GM18517 (cell line): ENCODE measurements at regions not wholly inside any gene's neighbourhood (a gene's known extent, or its start where the extent isn't known, plus 50 kb on each side); places are given as distances from the start of the nearest gene placed in this dataset.
"Not testable (repeated sequence)": the region's sequence is repeated elsewhere in the genome, so short reads cannot be mapped to it uniquely, and the experiment has no call there.

Experiments
- ATAC-seq: cut with Tn5 transposase; IDR thresholded peaks from one replicate; pipeline ENCODE4 v1.9.1; 2021; ENCODE audit warnings: mild to moderate bottlenecking, moderate library complexity; ENCODE audit not compliant: unreplicated experiment

DNA sequence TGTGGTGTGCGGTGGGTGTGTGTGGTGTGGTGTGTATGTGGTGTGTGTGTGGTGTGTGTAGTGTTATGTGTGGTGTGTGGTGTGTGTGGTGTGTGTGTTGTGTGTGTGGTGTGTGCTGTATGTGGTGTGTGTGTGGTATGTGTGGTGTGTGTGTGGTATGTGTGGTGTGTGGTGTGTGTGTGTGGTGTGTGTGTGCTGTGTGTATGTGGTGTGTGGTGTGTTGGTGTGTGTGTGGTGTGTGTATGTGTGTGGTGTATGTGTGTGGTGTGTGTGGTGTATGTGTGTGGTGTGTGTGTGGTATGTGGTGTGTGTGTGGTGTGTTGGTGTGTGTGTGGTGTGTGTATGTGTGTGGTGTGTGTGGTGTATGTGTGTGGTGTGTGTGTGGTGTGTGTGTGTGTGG lies 144.3 kb downstream of the HSD17B3 start:
- ATAC-seq: no peak

DNA sequence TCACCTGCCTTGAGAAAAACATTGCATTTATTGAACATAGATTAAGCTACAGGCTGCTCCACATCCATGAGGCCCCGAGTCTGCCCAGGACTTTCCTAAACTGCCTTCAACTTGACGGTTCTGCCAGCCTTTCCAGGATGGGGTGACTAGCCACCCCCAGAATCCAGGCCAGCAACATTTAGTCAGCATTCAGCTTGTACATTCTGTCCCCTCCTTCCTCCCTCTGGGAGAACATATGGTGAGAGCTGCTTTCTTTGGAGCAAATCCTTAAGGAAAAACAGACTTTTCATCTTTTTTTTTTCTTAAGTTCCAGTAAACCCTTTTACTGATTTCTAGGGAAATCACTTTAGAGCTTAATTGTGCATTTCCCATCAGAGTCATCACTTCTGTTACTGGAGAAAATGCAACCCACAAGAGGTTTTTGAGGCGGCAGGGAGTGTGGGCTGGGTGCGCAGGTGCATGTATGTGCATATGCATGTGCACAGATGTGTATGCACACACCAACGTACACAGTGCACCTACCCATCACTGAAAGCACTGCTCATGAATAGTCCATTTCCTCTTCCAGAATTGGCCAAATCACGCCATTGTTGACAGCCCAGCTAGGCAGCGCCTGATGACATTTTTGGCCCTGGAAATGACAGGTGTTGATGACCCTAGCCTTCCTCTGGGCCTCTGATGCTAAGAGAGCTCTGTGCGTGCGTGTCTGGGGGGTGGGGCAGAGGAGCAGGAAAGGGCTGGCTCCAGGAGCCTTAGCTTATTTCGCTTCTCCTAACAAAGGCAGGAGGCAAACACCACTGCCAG lies 145.6 kb downstream of the HSD17B3 start:
- no peak for ATAC-seq

DNA sequence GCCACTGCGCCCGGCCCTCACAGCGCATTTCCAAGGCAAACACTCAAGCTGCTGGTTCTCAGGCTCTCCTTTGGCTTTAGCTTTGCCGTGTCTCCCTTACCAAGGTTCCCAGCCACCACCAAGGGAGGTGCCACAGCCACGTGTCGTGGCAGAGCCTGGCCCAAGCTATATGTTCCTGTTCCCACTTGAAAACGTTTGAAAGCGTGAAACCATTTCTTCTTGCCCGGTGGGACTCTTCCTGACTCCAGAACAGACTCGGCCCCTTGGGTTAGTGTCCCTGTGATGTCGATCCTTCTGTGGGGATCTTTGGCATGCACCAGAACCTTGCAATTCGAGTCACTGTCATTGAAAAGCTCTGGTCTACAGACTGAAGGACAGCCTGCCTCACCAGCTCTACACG lies 147.9 kb downstream of the HSD17B3 start:
- no peak for ATAC-seq

DNA sequence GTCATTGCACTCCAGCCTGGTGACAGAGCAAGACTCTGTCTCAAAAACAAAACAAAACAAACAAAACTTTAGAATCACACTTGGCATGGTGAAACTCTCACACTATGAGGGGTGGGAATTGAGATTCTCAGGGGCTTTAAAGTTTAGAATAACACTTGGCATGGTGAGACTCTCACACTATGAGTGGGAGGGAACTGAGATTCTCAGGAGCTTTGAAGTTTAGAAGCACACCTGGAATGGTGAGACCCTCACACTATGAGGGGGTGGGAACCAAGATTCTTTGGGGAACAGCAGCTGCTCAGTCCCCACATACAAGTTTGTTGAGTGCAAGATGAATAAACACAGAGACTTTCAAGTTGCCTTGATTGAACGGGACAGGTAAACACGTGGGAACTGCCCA lies 149.4 kb downstream of the HSD17B3 start:
- ATAC-seq: no peak

DNA sequence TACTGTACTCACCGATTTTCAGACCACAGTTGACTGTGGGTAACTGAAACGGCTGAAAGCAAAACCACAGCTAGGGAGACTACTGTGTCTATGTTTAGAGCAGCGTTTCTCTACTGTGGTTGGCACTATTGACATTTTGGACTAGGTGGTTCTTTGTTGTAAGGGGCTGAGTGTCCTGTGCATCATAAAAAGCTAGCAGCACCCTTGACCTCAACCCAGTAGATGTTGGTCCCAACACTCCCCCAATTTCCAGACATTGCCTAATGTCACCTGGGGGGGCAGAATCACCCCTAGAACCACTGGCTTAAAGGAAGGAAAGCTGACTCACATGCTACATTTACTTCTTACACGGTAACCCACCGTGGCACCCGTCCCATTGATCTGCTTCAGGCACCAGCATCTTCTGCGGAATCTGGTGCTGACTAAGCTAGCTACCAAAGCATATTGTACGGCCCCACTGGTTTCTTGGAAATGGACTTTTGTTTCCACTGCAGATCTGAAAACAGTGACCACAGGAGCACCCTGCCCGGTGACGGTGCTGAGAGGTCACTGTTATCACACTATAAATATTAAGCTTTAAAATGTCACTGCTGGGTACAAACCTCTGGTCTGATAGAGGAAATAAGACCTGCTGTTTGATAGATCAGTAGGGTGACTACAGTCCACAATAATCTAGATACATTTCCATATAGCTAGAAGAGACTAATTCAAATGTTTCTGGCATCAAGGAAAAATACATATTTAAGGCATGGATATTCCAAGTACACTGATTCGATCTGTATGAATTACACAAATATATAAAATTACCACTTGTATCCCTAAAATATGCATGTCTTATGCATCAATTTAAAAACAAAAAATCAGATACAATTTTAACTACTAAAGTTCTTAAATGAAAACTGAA lies 151.4 kb downstream of the HSD17B3 start:
- ATAC-seq: peak; percentile 89

DNA sequence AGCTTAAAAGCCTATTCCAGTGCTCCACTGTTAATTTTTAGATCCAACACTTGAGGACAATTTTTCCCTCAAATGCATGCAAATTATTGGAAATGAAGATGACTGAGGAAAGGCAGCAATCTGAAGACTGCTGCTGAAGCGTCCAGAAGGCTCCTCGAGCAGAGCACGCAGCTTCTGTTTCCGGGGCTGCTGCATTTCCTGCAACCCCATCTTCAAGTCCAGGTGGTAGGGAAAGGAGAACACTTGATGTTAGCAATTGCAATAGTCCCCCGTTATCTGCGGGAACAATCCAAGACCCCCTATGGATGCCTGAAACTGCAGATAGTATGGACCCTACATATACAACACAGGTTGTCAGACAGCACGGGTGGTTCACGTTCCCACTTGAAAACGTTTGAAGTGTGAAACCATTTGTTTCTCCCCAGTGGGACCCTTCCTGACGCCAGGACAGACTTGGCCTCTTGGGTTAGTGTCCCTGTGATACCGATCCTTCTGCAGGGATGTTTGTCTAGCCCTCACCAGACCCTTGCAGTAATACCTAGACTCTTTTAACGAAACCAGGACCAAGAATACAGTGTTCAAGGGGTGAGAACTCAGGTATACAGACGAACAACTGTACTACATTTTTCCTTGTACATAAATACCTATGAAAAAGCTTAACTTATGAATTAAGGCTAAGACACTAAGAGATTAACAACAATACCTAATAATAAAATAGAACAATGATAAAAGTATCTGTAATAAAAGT lies 152.3 kb downstream of the HSD17B3 start:
- peak; percentile 39 for ATAC-seq

- ATAC-seq: no peak
These were observed 153.1 kb downstream of the HSD17B3 start for GRCh38 chr9:96148634-96149532.

- ATAC-seq: not testable (repeated sequence)
These were observed 154.9 kb downstream of the HSD17B3 start for GRCh38 chr9:96147029-96147428.

DNA sequence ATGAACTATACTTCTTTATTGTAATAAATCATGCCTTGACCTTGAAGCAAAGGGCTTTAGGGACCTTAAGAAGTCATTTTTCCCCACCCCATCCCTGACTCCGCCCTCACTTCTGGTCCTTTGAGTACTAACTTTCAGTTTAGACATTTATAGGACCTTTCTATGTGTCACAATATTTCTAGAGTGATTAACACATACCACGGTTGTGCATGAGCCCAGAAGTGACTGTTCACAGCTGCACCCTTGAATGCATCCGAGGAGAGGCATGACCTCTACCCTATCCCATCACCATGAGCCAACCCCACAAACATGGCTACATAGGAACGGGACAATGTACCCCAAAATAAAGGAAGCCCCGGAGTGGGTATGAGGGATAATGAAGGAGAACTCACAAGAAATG lies 160.3 kb downstream of the HSD17B3 start:
- ATAC-seq: no peak

GRCh38 chr9:96141128-96141474 lies 160.9 kb downstream of the HSD17B3 start:
- no peak for ATAC-seq

DNA sequence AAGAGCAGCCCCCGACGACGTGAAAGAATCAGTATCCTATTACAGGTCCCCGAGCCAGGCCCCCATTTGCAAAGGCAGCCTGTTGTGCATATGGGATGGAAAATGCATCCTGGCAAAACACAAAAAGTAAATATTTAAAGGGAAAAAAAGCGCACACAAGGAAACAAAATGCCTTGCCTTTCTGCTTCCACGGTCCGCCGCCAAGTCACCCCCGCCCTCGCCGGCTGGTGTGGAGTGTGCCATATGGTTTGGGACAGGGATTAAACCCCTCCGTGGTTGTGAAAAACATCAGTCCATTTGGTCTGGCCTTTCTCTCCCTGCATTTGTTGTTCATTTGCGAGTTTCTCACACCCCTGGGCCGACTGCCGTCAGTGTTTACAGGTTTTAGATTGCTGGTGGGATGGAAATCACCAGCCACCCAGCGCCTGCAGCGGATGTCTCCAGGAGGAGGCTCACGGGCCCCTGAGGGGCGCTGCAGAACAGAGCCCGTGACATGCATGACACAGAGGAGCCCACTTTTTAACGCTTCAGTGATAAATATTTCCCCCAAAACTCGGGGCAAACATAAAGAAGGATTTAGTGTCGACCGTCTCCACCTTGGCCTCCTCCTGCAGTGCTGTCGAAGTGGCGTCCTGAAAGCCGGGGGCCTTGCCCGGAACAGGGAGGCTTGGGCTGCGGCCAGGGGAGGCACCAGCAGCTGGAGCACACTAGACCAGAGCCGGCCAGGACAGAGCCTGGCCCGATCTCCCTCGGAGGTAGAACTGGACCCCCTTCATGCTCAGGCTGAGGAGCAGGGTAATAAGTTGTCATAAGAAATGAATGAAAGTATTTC lies 161.5 kb downstream of the HSD17B3 start:
- no peak for ATAC-seq

- ATAC-seq: no peak
These were observed 162.2 kb downstream of the HSD17B3 start for GRCh38 chr9:96139592-96140295.

DNA sequence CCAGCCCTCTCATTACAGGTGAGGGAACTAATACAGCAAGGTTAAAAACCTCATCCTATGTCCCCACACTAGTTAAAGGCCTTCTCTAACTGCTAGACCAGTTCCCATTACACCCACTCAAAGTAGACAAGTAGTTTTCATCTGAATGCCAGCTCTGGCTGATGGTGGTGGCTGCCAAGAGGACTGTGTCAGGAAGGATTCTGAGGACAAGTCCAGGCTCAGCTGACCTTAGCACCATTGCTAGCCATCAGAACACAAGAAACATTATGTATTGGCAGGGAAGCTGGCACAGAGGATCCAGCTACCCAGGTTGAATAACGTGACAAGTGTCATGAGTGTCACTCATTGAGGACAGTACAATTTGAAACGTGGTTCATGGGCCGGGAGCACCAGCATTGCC lies 163.4 kb downstream of the HSD17B3 start:
- no peak for ATAC-seq

DNA sequence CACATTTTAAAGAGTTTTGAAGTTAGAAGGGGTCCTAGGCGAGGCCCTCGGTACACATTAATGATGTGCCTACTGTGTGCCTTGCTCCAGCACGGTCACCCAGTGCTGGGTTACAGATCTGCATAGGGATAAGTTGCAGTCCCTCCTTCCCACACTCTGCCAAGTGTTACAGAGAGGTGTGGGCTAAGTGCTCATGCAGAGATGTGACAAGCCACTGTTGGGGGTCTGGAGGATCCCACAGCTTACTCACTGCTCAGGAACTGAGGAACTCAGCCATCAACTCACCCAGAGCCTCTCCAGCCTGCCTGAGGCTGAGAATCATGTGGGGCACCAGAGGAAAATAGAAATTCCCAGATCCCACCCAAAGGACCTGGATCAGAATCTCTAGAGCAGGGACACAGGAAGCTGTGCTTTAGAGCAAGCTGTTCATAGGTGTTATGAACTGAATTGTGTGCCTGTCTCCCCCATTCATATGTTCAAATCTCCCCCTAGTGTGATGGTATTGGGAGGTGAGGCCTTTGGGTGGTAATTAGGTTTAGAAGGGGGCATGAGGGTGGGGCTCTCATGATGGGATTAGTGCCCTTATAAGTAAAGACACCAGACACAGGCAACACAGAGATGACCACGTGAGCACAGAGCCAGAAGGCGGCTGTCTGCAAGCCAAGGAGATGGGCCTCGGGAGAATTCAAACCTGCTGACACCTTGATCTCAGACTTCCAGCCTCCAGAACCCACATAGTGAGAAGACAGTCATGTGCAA lies 164.1 kb downstream of the HSD17B3 start:
- peak; percentile 15 for ATAC-seq

DNA sequence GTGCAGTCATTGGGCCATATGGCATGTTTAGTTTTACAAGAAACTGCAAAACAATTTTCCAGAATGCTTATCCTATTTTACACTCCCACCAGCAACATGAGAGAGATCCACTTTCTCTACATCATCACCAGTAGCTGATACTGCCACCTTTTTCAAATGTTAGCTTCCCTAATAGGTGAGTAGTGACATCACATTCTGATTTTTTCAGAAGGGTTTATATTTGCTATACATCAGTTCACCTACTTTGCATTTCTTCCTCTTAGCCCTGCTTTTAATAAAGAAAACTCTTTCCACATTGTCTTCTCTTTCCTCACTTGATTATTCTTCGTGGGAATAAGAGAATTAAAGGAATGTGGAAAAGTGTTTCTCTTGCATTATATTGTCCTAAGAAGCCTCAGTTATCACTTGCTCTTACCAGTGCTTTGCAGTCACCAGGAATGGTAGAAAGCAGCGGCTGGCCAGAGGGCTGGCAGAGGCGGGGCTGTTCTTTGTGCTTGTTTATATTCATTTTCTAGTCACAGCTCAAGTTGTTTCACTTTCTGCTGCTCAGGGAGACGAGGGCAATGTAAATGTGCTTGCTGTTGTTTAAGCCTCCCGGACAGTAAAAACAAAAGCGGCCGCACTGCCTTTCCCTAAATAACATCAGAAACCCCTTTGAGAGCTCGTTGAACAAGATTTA lies 164.8 kb downstream of the HSD17B3 start:
- ATAC-seq: peak; percentile 97

- no peak for ATAC-seq
These were observed 166.2 kb downstream of the HSD17B3 start for GRCh38 chr9:96135753-96136290.

DNA sequence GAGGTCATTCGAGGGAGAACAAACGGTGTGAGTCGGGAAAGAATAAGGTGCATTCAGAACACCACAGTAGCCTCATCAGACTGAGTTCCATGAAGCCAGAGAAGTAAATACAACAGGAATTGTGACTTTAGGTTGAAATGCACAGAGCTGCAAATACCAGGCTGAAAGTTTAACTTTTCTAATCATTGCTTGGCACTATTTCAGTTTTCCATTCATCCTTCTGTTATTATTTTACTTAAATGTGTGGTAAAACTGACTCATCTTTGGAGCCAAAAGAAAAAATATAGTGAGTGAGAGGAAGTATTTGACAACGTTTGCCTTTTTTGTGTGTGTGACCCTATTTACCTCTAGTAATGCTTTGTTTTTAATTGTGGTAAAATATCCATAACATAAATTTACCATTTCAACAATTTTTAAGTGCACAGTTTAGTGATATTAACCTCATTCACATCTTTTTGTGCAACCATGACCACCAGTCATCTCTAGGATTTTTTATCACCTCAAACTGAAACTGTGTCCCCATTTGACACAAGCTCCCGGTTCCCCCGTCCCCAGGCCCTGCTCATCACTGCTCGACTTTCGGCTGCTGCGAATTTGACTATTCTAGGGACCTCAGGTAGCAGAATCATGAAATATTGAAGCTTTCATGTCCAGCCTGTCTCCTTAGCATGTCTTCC lies 166.8 kb downstream of the HSD17B3 start:
- ATAC-seq: no peak
